A673 (cell line): ENCODE measurements at regions not wholly inside any gene's neighbourhood (a gene's known extent, or its start where the extent isn't known, plus 50 kb on each side); places are given as distances from the start of the nearest gene placed in this dataset.

Experiments
- CTCF ChIP-seq: fragments of 300-800, 200-600 bp; sonication (generic); conservative IDR thresholded peaks from 2 replicates; pipeline ENCODE4 v1.5.1; 2017; ENCODE audit warnings: low read depth, mild to moderate bottlenecking, antibody characterized with exemption, low read length, moderate library complexity, mixed read lengths
- EZH2 ChIP-seq: fragments of 200-600 bp; sonication (generic); IDR thresholded peaks from 2 replicates; pipeline ENCODE4 v1.6.1; 2017; ENCODE audit warnings: borderline replicate concordance, low read depth, mild to moderate bottlenecking, mixed read lengths, antibody characterized with exemption, low read length; ENCODE audit not compliant: poor library complexity, severe bottlenecking

GRCh38 chr3:30222441-30222840, 384.0 kb upstream of the TGFBR2 start:
- TF ChIP-seq EZH2, result no peak
- TF ChIP-seq CTCF, result no peak
